ENCODE measurements at regions not wholly inside any gene's neighbourhood (a gene's known extent, or its start where the extent isn't known, plus 50 kb on each side); places are given as distances from the start of the nearest gene placed in this dataset.
"Not testable (repeated sequence)": the region's sequence is repeated elsewhere in the genome, so short reads cannot be mapped to it uniquely, and the experiment has no call there.

- no peak overlapping the region for H3K9ac ChIP-seq (ENCODE audit: insufficient read length, low read depth)
- H3K4me3 ChIP-seq (ENCODE audit: insufficient read length, low read depth): no peak overlapping the region
- H3K36me3 ChIP-seq (ENCODE audit: insufficient read depth, insufficient read length, low read length): peaks cover 4% of the 10 kb centered on the region
- H3K9me3 ChIP-seq (ENCODE audit: insufficient read depth, low read length): peaks cover 7% of the 10 kb centered on the region; the same call in 1 of the 2 replicates
- H3K4me1 ChIP-seq (ENCODE audit: insufficient read depth, insufficient read length): no peaks in the 10 kb centered on the region
- H3K27me3 ChIP-seq (ENCODE audit: insufficient read depth, insufficient read length): peaks cover 5% of the 10 kb centered on the region
- TF ChIP-seq SUZ12 (IDR thresholded peaks at IDR 0.05; ENCODE audit: extremely low read depth, insufficient read depth, insufficient read length) (no peak), ZNF274 (IDR thresholded peaks at IDR 0.05; ENCODE audit: low read depth, low read length) (no peak), YY1 (IDR thresholded peaks at IDR 0.05; ENCODE audit: insufficient read depth, insufficient read length) (no peak)
- no peak for DNase-seq (ENCODE audit: low read depth, low spot score)
Measured at GRCh38 chr20:30811885-30812671, 445.4 kb upstream of the DEFB115 start.

GRCh38 chr20:30812739-30813411, 444.6 kb upstream of the DEFB115 start:
- H3K4me1 ChIP-seq (ENCODE audit: insufficient read depth, insufficient read length): no peaks in the 10 kb centered on the region
- peaks cover 7% of the 10 kb centered on the region; the same call in 1 of the 2 replicates for H3K9me3 ChIP-seq (ENCODE audit: insufficient read depth, low read length)
- peaks cover 4% of the 10 kb centered on the region for H3K36me3 ChIP-seq (ENCODE audit: insufficient read depth, insufficient read length, low read length)
- no peak overlapping the region for H3K4me3 ChIP-seq (ENCODE audit: insufficient read length, low read depth)
- H3K27me3 ChIP-seq (ENCODE audit: insufficient read depth, insufficient read length): peaks cover 5% of the 10 kb centered on the region
- no peak for TF ChIP-seq YY1 (IDR thresholded peaks at IDR 0.05; ENCODE audit: insufficient read depth, insufficient read length)
- TF ChIP-seq ZNF274 (IDR thresholded peaks at IDR 0.05; ENCODE audit: low read depth, low read length): no peak
- H3K9ac ChIP-seq (ENCODE audit: insufficient read length, low read depth): no peak overlapping the region
- DNase-seq (ENCODE audit: low read depth, low spot score): no peak

DNA sequence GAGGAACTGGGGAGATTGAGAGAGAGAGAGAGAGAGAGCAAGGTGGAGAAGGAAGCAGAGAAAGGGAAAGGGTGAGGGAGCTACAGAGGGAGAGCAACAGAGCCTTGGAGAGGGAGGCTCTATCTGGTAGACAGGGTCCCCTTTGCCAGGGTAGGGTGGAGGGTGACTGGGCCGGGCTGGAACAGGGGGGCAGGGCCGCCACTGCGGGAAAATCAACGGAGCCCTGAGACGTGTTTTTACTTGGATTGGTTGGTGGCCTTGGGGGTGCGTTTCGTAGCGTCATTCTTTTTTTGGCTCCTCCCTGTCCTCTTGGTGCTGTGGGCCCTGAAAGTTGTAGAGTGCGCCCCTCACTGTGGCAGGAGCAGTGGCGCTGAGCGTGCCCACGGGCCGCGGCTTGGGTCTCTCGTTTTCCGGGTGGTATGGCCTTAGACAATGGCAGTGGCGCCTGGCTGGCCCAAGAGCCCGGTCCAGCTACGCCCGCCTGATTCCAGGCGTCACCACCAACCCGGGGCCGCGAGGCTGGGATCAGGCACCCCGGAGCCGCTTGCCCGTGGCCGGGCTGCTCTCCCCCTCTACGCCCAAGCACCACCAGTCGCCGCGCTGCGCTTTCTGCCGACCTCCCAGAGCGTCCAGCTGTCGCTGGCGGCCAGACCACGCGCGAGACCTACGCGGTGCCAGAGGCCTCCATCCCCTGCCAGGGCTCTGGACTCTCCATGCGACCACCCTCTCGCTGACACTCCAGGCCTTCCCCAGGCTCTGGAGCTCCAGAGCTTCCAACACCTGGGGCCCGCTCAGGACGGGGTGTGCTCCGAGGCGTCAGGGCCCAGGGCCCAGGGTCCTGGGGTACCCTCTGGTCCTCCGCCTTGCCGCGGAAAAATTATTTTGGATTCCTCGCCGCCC, 443.8 kb upstream of the DEFB115 start:
- not testable (repeated sequence) for H3K4me3 ChIP-seq (ENCODE audit: insufficient read length, low read depth); H3K36me3 ChIP-seq (ENCODE audit: insufficient read depth, insufficient read length, low read length); H3K27me3 ChIP-seq (ENCODE audit: insufficient read depth, insufficient read length); H3K9me3 ChIP-seq (ENCODE audit: insufficient read depth, low read length); H3K4me1 ChIP-seq (ENCODE audit: insufficient read depth, insufficient read length); DNase-seq (ENCODE audit: low read depth, low spot score); H3K9ac ChIP-seq (ENCODE audit: insufficient read length, low read depth)

DNA sequence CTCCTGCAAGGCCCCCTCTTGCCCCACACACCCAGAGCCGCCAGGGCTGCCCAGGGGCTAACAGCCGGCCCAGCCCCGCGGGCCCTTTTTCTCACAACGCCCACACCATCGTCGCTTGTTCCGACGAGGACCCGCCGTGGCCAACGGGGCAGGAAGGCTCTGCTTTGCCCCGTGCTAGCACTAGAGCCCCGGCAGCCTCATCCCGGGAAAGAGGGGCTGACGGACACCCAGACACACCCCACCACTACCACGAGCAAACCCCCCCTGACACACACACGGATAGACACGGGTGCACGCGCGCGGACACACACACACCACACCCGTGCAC, 443.2 kb upstream of the DEFB115 start:
- not testable (repeated sequence) for DNase-seq (ENCODE audit: low read depth, low spot score); H3K9ac ChIP-seq (ENCODE audit: insufficient read length, low read depth); H3K27me3 ChIP-seq (ENCODE audit: insufficient read depth, insufficient read length); H3K36me3 ChIP-seq (ENCODE audit: insufficient read depth, insufficient read length, low read length); H3K9me3 ChIP-seq (ENCODE audit: insufficient read depth, low read length); H3K4me1 ChIP-seq (ENCODE audit: insufficient read depth, insufficient read length); H3K4me3 ChIP-seq (ENCODE audit: insufficient read length, low read depth)

DNA sequence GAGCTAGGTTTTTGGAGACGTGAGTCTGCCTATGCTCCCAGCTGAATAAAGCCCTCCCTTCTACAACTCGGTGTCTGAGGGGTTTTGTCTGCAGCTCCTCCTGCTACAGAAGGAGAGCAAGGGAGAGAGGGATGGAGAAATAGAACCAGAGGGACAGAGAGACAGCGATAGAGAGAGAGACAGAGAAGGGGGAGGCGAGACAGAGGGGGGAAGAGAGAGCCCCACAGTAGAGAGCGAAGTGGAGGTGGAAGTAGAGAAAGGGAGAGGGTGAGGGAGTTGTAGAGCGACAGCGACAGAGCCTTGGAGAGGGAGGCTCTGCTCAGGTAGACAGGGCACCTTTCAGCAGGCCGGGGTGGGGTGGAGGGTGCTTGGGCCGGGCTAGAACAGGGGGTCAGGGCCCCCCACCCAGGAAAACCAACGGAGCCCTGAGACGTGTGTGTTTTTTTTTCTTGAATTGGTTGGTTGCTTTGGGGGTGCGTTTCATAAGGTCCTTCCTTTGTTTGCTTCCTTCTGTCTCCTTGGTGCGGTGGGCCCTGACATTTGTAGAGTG, 442.4 kb upstream of the DEFB115 start:
- not testable (repeated sequence) for H3K36me3 ChIP-seq (ENCODE audit: insufficient read depth, insufficient read length, low read length); H3K4me1 ChIP-seq (ENCODE audit: insufficient read depth, insufficient read length); H3K9ac ChIP-seq (ENCODE audit: insufficient read length, low read depth); H3K9me3 ChIP-seq (ENCODE audit: insufficient read depth, low read length); H3K27me3 ChIP-seq (ENCODE audit: insufficient read depth, insufficient read length); H3K4me3 ChIP-seq (ENCODE audit: insufficient read length, low read depth); DNase-seq (ENCODE audit: low read depth, low spot score)

DNA sequence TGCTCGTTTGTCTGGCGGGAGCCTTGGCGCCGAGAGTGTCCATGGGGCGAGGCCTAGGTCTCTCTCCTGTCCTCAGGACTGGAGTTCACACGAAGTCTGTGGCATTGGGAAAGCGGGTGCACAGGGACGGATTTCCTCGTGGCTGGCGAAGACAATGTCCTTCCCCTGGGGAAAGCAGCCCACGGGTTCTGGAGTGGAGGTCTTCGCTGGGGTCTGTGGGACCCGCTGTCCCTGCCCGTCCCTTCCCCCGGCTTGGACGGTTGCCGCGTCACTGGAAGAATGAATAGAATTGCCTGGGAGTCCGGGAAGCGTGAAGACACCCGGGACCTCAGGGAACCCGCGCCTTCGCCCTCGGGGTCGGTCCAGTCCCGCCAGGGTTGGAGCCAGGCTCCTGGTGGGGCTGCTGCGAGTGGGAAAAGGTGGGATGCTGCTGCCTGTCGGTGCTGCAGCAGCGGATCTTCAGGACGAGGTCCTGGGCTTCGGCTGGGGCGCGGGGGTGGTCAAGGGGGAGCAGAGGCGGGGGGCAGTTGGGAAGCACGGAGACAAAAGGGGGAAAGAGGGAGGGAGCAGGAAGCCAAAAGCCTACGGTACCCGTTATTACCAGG, 441.8 kb upstream of the DEFB115 start:
- peaks cover 7% of the 10 kb centered on the region; the same call in 1 of the 2 replicates for H3K9me3 ChIP-seq (ENCODE audit: insufficient read depth, low read length)
- H3K9ac ChIP-seq (ENCODE audit: insufficient read length, low read depth): no peak overlapping the region
- H3K4me1 ChIP-seq (ENCODE audit: insufficient read depth, insufficient read length): no peaks in the 10 kb centered on the region
- H3K27me3 ChIP-seq (ENCODE audit: insufficient read depth, insufficient read length): peaks cover 5% of the 10 kb centered on the region
- no peak overlapping the region for H3K4me3 ChIP-seq (ENCODE audit: insufficient read length, low read depth)
- peaks cover 4% of the 10 kb centered on the region for H3K36me3 ChIP-seq (ENCODE audit: insufficient read depth, insufficient read length, low read length)
- no peak for DNase-seq (ENCODE audit: low read depth, low spot score)
- TF ChIP-seq SUZ12 (IDR thresholded peaks at IDR 0.05; ENCODE audit: extremely low read depth, insufficient read depth, insufficient read length): no peak
- TF ChIP-seq ZNF274 (IDR thresholded peaks at IDR 0.05; ENCODE audit: low read depth, low read length): no peak

GRCh38 chr20:30816182-30816645, 441.2 kb upstream of the DEFB115 start:
- peaks cover 4% of the 10 kb centered on the region for H3K36me3 ChIP-seq (ENCODE audit: insufficient read depth, insufficient read length, low read length)
- TF ChIP-seq ZNF274 (IDR thresholded peaks at IDR 0.05; ENCODE audit: low read depth, low read length) (no peak), SUZ12 (IDR thresholded peaks at IDR 0.05; ENCODE audit: extremely low read depth, insufficient read depth, insufficient read length) (no peak), YY1 (IDR thresholded peaks at IDR 0.05; ENCODE audit: insufficient read depth, insufficient read length) (no peak)
- H3K9me3 ChIP-seq (ENCODE audit: insufficient read depth, low read length): peaks cover 7% of the 10 kb centered on the region; the same call in 1 of the 2 replicates
- no peak overlapping the region for H3K4me3 ChIP-seq (ENCODE audit: insufficient read length, low read depth)
- no peak overlapping the region for H3K9ac ChIP-seq (ENCODE audit: insufficient read length, low read depth)
- peaks cover 5% of the 10 kb centered on the region for H3K27me3 ChIP-seq (ENCODE audit: insufficient read depth, insufficient read length)
- no peaks in the 10 kb centered on the region for H3K4me1 ChIP-seq (ENCODE audit: insufficient read depth, insufficient read length)
- no peak for DNase-seq (ENCODE audit: low read depth, low spot score)

GRCh38 chr20:30821615-30822014, 435.8 kb upstream of the DEFB115 start:
- not testable (repeated sequence) for DNase-seq (ENCODE audit: low read depth, low spot score); H3K36me3 ChIP-seq (ENCODE audit: insufficient read depth, insufficient read length, low read length); H3K4me1 ChIP-seq (ENCODE audit: insufficient read depth, insufficient read length); H3K9me3 ChIP-seq (ENCODE audit: insufficient read depth, low read length); H3K27me3 ChIP-seq (ENCODE audit: insufficient read depth, insufficient read length); H3K4me3 ChIP-seq (ENCODE audit: insufficient read length, low read depth); H3K9ac ChIP-seq (ENCODE audit: insufficient read length, low read depth)

GRCh38 chr20:30824666-30825065, 432.8 kb upstream of the DEFB115 start:
- H3K4me3 ChIP-seq (ENCODE audit: insufficient read length, low read depth); H3K27me3 ChIP-seq (ENCODE audit: insufficient read depth, insufficient read length); H3K36me3 ChIP-seq (ENCODE audit: insufficient read depth, insufficient read length, low read length); H3K9ac ChIP-seq (ENCODE audit: insufficient read length, low read depth); H3K9me3 ChIP-seq (ENCODE audit: insufficient read depth, low read length); H3K4me1 ChIP-seq (ENCODE audit: insufficient read depth, insufficient read length); DNase-seq (ENCODE audit: low read depth, low spot score): not testable (repeated sequence)

DNA sequence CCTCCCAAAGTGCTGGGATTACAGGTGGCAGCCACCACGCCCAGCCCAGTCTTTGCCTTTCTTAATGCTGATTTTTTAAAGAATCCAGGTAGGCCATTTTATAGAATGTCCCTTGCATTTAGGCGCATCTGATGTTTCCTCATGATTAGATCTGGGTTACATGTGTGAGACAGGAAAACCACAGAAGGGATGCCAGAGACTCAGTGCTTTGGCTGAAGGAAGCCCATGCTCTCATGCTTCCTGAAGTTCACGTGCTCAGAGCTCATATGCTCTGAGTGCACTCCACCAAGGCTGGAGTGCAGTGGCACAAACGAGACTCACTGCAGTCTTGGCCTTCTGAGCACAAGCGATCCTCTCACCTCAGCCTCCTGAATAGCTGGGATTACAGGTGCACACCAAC, 411.5 kb upstream of the DEFB115 start:
- not testable (repeated sequence) for H3K9me3 ChIP-seq (ENCODE audit: insufficient read depth, low read length); H3K27me3 ChIP-seq (ENCODE audit: insufficient read depth, insufficient read length); H3K9ac ChIP-seq (ENCODE audit: insufficient read length, low read depth); H3K36me3 ChIP-seq (ENCODE audit: insufficient read depth, insufficient read length, low read length); H3K4me1 ChIP-seq (ENCODE audit: insufficient read depth, insufficient read length); H3K4me3 ChIP-seq (ENCODE audit: insufficient read length, low read depth); DNase-seq (ENCODE audit: low read depth, low spot score)
